ENCODE measurements at regions not wholly inside any gene's neighbourhood (a gene's known extent, or its start where the extent isn't known, plus 50 kb on each side); places are given as distances from the start of the nearest gene placed in this dataset.
A peak's percentile ranks its signal among the peaks of the same experiment; 100 is the strongest.

DNA sequence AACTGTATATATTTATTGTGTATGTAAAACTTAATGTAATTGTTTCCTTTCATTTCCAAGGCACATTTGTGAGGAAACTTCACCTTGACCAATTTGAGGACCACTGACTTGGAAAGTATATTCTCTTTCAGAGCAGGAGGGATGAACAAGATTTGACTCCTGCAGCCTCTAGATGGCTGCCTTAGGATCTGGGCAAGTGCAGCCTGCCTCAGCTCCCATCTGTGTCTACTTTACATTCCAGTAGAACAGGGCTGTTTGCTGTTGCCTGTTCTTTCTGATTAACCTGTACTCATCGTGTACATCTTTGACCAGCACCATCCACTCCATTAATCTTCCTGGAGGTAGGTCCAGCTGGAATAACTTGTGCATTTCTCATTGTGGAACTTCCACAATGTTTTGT, 312.8 kb downstream of the HLX start:
- Histone ChIP-seq H3K4me3 (no peak overlapping the region), H3K9me3 (no peaks in the 10 kb centered on the region), H3K27me3 (no peaks in the 10 kb centered on the region), H3K4me1 (no peaks in the 10 kb centered on the region), H3K36me3 (no peaks in the 10 kb centered on the region), H3K27ac (no peak overlapping the region)
- no peak for ATAC-seq
- intact Hi-C loops (cut with DNase I), result no loop called here
- 29 to 60% methylated on average over 1 of the region's 1 CpG for WGBS, 2 donors
- FAIRE-seq, result no peak
- DNase-seq, result no peak
- TF ChIP-seq, protein P1, sequence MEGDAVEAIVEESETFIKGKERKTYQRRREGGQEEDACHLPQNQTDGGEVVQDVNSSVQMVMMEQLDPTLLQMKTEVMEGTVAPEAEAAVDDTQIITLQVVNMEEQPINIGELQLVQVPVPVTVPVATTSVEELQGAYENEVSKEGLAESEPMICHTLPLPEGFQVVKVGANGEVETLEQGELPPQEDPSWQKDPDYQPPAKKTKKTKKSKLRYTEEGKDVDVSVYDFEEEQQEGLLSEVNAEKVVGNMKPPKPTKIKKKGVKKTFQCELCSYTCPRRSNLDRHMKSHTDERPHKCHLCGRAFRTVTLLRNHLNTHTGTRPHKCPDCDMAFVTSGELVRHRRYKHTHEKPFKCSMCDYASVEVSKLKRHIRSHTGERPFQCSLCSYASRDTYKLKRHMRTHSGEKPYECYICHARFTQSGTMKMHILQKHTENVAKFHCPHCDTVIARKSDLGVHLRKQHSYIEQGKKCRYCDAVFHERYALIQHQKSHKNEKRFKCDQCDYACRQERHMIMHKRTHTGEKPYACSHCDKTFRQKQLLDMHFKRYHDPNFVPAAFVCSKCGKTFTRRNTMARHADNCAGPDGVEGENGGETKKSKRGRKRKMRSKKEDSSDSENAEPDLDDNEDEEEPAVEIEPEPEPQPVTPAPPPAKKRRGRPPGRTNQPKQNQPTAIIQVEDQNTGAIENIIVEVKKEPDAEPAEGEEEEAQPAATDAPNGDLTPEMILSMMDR (IDR thresholded peaks at IDR 0.05), result no peak

DNA sequence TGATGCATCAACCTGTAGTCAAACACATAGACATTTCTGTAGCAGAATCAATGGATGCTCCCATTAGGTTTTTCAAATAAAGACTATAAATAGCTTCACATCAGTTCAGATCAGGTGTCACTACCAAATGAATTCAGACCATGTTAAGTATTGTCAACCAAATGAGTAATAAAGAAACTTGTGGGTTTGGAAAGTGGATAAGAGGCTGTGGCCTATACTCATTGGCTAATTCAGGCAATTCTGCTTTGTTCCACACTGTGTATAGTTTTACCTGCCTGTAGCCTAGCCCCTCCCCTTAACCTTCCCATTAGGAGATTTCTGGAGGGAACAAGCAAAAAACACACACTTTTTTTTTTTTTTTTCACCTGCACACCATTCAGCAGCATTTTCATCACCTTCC, 321.2 kb downstream of the HLX start:
- no peaks in the 10 kb centered on the region for H3K27me3 ChIP-seq
- H3K4me1 ChIP-seq, result peaks cover 11 to 19% (median 19%) of the 10 kb centered on the region in 3 donors
- no peaks in the 10 kb centered on the region for H3K36me3 ChIP-seq
- H3K9me3 ChIP-seq, result no peaks in the 10 kb centered on the region
- TF ChIP-seq, protein P1 (IDR thresholded peaks at IDR 0.05), result no peak
- ATAC-seq (no peak), DNase-seq (no peak), FAIRE-seq (no peak)
- no peak overlapping the region for H3K27ac ChIP-seq
- H3K4me3 ChIP-seq, result no peak overlapping the region
- intact Hi-C loops (cut with DNase I), result loop anchor here in 1 of 3 donors (10.0 kb wide), 2 partner anchors 296 to 326 kb away; partner anchors contain the start of gene HLX

DNA sequence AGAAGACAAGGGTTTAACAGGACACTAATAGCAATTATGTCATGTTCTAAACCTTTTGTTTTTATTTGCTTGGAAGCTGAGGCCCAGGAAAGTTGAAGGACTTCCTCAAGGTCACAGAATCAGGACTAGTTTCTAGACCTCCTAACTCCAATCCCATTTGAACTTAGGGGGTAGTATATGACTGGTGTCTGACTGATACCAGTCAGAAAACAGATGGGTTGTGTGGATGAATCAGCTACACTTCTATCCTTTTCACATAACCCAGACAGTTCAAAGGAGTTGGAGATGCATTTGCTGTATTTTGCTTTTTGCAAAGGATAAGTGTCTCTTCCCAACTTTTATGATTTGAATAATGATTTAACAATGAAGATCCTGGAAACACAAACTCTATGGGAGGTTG, 322.5 kb downstream of the HLX start:
- Histone ChIP-seq H3K36me3 (no peaks in the 10 kb centered on the region), H3K4me1 (peaks cover 11 to 19% (median 19%) of the 10 kb centered on the region in 3 donors), H3K9me3 (no peaks in the 10 kb centered on the region), H3K27me3 (no peaks in the 10 kb centered on the region), H3K4me3 (no peak overlapping the region), H3K27ac (no peak overlapping the region)
- intact Hi-C loops (cut with DNase I), result loop anchor here in 1 of 3 donors (10.0 kb wide), 2 partner anchors 297 to 327 kb away; partner anchors contain the start of gene HLX
- no peak for FAIRE-seq
- DNase-seq, result no peak
- TF ChIP-seq, protein P1 (IDR thresholded peaks at IDR 0.05), result no peak
- ATAC-seq, result no peak

DNA sequence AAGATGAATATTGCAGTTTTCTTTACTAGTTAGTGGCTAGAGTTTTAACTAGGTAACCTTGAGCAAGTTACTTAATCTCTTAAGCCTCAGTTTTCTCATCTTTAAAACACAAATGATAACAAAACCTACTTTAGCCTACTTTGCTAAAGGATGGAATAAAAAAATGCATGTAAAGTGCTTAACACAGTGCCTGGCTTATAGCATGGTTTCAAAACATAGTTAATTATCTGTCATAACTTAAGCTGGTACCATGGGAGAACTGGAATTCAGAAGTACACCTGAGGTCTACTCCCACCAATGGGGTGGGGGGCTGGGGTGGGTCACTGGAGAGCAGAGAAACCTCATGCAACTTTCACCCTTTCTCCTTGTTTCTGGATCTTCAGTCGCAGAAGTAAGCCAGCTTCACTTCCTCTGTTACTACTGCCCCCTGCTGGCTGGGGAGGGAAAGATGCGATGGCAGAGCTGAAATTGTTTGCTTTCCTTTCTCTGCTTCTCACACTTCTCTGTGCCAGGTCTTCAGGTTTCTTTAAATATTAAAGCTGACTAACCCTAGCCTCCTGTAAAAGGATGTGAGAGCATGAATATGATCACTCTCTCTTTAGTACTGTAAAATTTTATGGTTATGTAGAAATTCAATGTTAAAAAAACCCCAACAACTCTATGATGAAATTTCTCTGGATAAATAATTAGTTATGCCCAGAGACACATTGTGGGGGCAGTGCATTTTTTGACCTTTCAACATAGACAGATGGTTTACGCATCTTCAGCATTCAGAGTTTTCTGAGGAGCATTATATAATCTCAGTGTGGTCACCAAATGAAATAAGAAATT, 324.2 kb downstream of the HLX start:
- peak; percentile 66 to 88 (median 81) for DNase-seq
- FAIRE-seq, result no peak
- Histone ChIP-seq H3K36me3 (no peaks in the 10 kb centered on the region), H3K9me3 (no peaks in the 10 kb centered on the region), H3K27me3 (no peaks in the 10 kb centered on the region), H3K4me3 (no peak overlapping the region), H3K4me1 (peaks cover 11 to 19% (median 19%) of the 10 kb centered on the region in 3 donors), H3K27ac (peak overlapping the region in 1 of 4 donors; percentile 29)
- TF ChIP-seq, protein P1 (IDR thresholded peaks at IDR 0.05), result peak; percentile 67 to 88 (median 76)
- whole genome bisulfite sequencing, 2 donors, result 10 to 13% methylated on average over 3 of the region's 3 CpGs
- intact Hi-C loops (cut with DNase I), result loop anchor here in 1 of 3 donors (10.0 kb wide), 2 partner anchors 299 to 329 kb away; partner anchors contain the start of gene HLX
- peak; percentile 77 to 97 (median 91) for ATAC-seq
